NCI-H2227 (cell line): ENCODE measurements at regions not wholly inside any gene's neighbourhood (a gene's known extent, or its start where the extent isn't known, plus 50 kb on each side); places are given as distances from the start of the nearest gene placed in this dataset.
"Not testable (repeated sequence)": the region's sequence is repeated elsewhere in the genome, so short reads cannot be mapped to it uniquely, and the experiment has no call there.

ENCODE experiments used
- DNase-seq: peaks from one replicate; lab custom pipeline; 2025; ENCODE audit not compliant: unreplicated experiment; lab: John Stamatoyannopoulos, UW

GRCh38 chr13:61935710-61936109 lies 520.1 kb upstream of the PCDH20 start:
- DNase-seq: no peak

GRCh38 chr13:61927648-61928047 lies 512.0 kb upstream of the PCDH20 start:
- DNase-seq: no peak

GRCh38 chr13:61918841-61919240 lies 503.2 kb upstream of the PCDH20 start:
- DNase-seq: no peak

GRCh38 chr13:61916483-61916882 lies 500.8 kb upstream of the PCDH20 start:
- no peak for DNase-seq

GRCh38 chr13:61913183-61913582 lies 497.5 kb upstream of the PCDH20 start:
- no peak for DNase-seq

GRCh38 chr13:61908906-61909615 lies 493.4 kb upstream of the PCDH20 start:
- DNase-seq: no peak

GRCh38 chr13:61905054-61905453 lies 489.4 kb upstream of the PCDH20 start:
- no peak for DNase-seq

GRCh38 chr13:61901946-61902541 lies 486.4 kb upstream of the PCDH20 start:
- DNase-seq: no peak

- no peak for DNase-seq
Measured at GRCh38 chr13:61900033-61900432, 484.4 kb upstream of the PCDH20 start.

- no peak for DNase-seq
Measured at GRCh38 chr13:61898207-61898606, 482.6 kb upstream of the PCDH20 start.

GRCh38 chr13:61891401-61891800 lies 475.8 kb upstream of the PCDH20 start:
- no peak for DNase-seq

- no peak for DNase-seq
Measured at GRCh38 chr13:61884830-61885229, 469.2 kb upstream of the PCDH20 start.

GRCh38 chr13:61880578-61881283 lies 465.1 kb upstream of the PCDH20 start:
- no peak for DNase-seq

GRCh38 chr13:61878565-61878964 lies 462.9 kb upstream of the PCDH20 start:
- not testable (repeated sequence) for DNase-seq

- DNase-seq: peak; percentile 1
Measured at GRCh38 chr13:61874970-61875579, 459.4 kb upstream of the PCDH20 start.

- no peak for DNase-seq
Measured at GRCh38 chr13:61873717-61874116, 458.1 kb upstream of the PCDH20 start.

- DNase-seq: no peak
Measured at GRCh38 chr13:61857198-61857597, 441.5 kb upstream of the PCDH20 start.

GRCh38 chr13:61852116-61852619 lies 436.5 kb upstream of the PCDH20 start:
- no peak for DNase-seq

GRCh38 chr13:61850794-61851193 lies 435.1 kb upstream of the PCDH20 start:
- no peak for DNase-seq

GRCh38 chr13:61838568-61838967 lies 422.9 kb upstream of the PCDH20 start:
- no peak for DNase-seq

- no peak for DNase-seq
Measured at GRCh38 chr13:61833228-61833627, 417.6 kb upstream of the PCDH20 start.

- no peak for DNase-seq
Measured at GRCh38 chr13:61831026-61831425, 415.4 kb upstream of the PCDH20 start.
